Psoas muscle (tissue), 7 donors: ENCODE measurements at regions not wholly inside any gene's neighbourhood (a gene's known extent, or its start where the extent isn't known, plus 50 kb on each side); places are given as distances from the start of the nearest gene placed in this dataset.

Experiments
- ATAC-seq, 4 donors: fragments of 200-7000 bp; cut with Tn5 transposase; one replicate each; pipeline ENCODE4 v1.9.1; 2020; ENCODE audit warnings: moderate library complexity in 3 of 4, mild to moderate bottlenecking in 2 of 4
- DNase-seq, 2 donors: peaks; one replicate each; pipeline ENCODE4 v3.0.0-alpha.2; 2020
- H3K27ac ChIP-seq: fragments of 200-600 bp; one replicate; pipeline ENCODE4 v1.8.0; 2022
- H3K27me3 ChIP-seq, 3 donors: fragments of 200-600 bp in 1 of 3; one replicate each; pipeline versions ENCODE4 v1.6.1 to v1.8.0; 2013 to 2022; ENCODE audit warnings: low read length in 2 of 3, mild to moderate bottlenecking in 2 of 3, moderate library complexity in 1 of 3; ENCODE audit not compliant: insufficient read depth in 3 of 3
- H3K36me3 ChIP-seq, 2 donors: fragments of 200-600 bp in 1 of 2; one replicate each; pipeline versions ENCODE4 v1.6.1 to v1.8.0; 2013 to 2022; ENCODE audit warnings: low read depth in 1 of 2, mild to moderate bottlenecking in 1 of 2, moderate library complexity in 1 of 2; ENCODE audit not compliant: insufficient read depth in 1 of 2
- H3K4me1 ChIP-seq: fragments of 200-600 bp; one replicate; pipeline ENCODE4 v1.8.0; 2022
- H3K4me3 ChIP-seq: fragments of 200-600 bp; one replicate; pipeline ENCODE4 v1.8.0; 2022; ENCODE audit warnings: mild to moderate bottlenecking
- H3K9me3 ChIP-seq: fragments of 200-600 bp; one replicate; pipeline ENCODE4 v1.8.0; 2022
- CTCF ChIP-seq: fragments of 200-600 bp; IDR thresholded peaks from one replicate; pipeline ENCODE4 v1.8.0; 2022; ENCODE audit warnings: antibody characterized with exemption
- WGBS, 3 donors: extraction: QIAGEN DNeasy Blood & Tissue Kit; methylation state at CpG; one replicate each; pipeline versions ENCODE4 v1.1.6 to v1.1.7; 2013; 5-methylcytosine and 5-hydroxymethylcytosine counted together
- intact Hi-C, 2 donors: fragments of 100-400 bp; cut with DNase I; formaldehyde crosslinking; loops; one replicate each; pipeline versions ENCODE4 v1.11.0 to v1.14.2; 2022
- donor health status: healthy with polysubstance abuse.
- donor health status: DM: no; HTN: no; CAD: no; lungs with moderate emphysema.
- donor health status: Bipolar disorder and iron deficiency.
- donor health status: healthy.
- donor health status: DM: yes; HTN: yes; CAD: no.
- donor health status: DM: no; HTN: no; CAD: no.
- donor health status: DM: yes; HTN: yes; CAD: no.

GRCh38 chr11:42253156-42253555, 793.7 kb upstream of the LRRC4C start:
- H3K27ac ChIP-seq: no peak overlapping the region
- no peaks in the 10 kb centered on the region for H3K9me3 ChIP-seq
- no peak overlapping the region for H3K4me3 ChIP-seq
- ATAC-seq: no peak
- H3K27me3 ChIP-seq: no peaks in the 10 kb centered on the region
- no peaks in the 10 kb centered on the region for H3K4me1 ChIP-seq
- TF ChIP-seq CTCF: no peak
- no peaks in the 10 kb centered on the region for H3K36me3 ChIP-seq
- 54 to 68% (median 66%) methylated on average over 3 of the region's 3 CpGs for WGBS, 3 donors
- intact Hi-C loops: no loop called here
- no peak for DNase-seq

GRCh38 chr11:42255906-42256305, 796.5 kb upstream of the LRRC4C start:
- WGBS, 3 donors: 84 to 90% (median 85%) methylated on average over 1 of the region's 1 CpG
- Histone ChIP-seq H3K36me3 (no peaks in the 10 kb centered on the region), H3K4me1 (no peaks in the 10 kb centered on the region), H3K27ac (no peak overlapping the region), H3K4me3 (no peak overlapping the region), H3K9me3 (no peaks in the 10 kb centered on the region), H3K27me3 (no peaks in the 10 kb centered on the region)
- DNase-seq: no peak
- TF ChIP-seq CTCF: no peak
- intact Hi-C loops: no loop called here
- ATAC-seq: no peak

- Histone ChIP-seq H3K4me3 (no peak overlapping the region), H3K27ac (no peak overlapping the region), H3K27me3 (no peaks in the 10 kb centered on the region), H3K36me3 (no peaks in the 10 kb centered on the region), H3K4me1 (no peaks in the 10 kb centered on the region), H3K9me3 (no peaks in the 10 kb centered on the region)
- intact Hi-C loops: no loop called here
- ATAC-seq (no peak), DNase-seq (no peak)
- WGBS, 3 donors: 25 to 35% (median 32%) methylated on average over 2 of the region's 2 CpGs
- TF ChIP-seq CTCF: no peak
Measured at GRCh38 chr11:42257534-42257933, 798.1 kb upstream of the LRRC4C start.

GRCh38 chr11:42265072-42265471, 805.6 kb upstream of the LRRC4C start:
- Histone ChIP-seq H3K9me3 (no peaks in the 10 kb centered on the region), H3K27ac (no peak overlapping the region), H3K36me3 (no peaks in the 10 kb centered on the region), H3K27me3 (no peaks in the 10 kb centered on the region), H3K4me1 (no peaks in the 10 kb centered on the region), H3K4me3 (no peak overlapping the region)
- TF ChIP-seq CTCF: no peak
- ATAC-seq (no peak), DNase-seq (no peak)
- intact Hi-C loops: no loop called here
- 87 to 89% (median 89%) methylated on average over 7 of the region's 7 CpGs for WGBS, 3 donors

GRCh38 chr11:42271306-42271705, 811.9 kb upstream of the LRRC4C start:
- 69 to 72% (median 70%) methylated on average over 3 of the region's 3 CpGs for WGBS, 3 donors
- no peaks in the 10 kb centered on the region for H3K27me3 ChIP-seq
- H3K27ac ChIP-seq: no peak overlapping the region
- H3K4me3 ChIP-seq: no peak overlapping the region
- no peaks in the 10 kb centered on the region for H3K4me1 ChIP-seq
- TF ChIP-seq CTCF: no peak
- intact Hi-C loops: no loop called here
- no peak for DNase-seq
- no peak for ATAC-seq
- no peaks in the 10 kb centered on the region for H3K36me3 ChIP-seq
- peaks cover 7% of the 10 kb centered on the region for H3K9me3 ChIP-seq
